Vagina (tissue), 2 donors: ENCODE measurements at regions not wholly inside any gene's neighbourhood (a gene's known extent, or its start where the extent isn't known, plus 50 kb on each side); places are given as distances from the start of the nearest gene placed in this dataset.

Source experiments
- CTCF ChIP-seq, 3 experiments: fragments of 450-650 bp in 2 of 3; fragments of 200-600 bp in 1 of 3; sonication (generic) in 1 of 3; IDR thresholded peaks; one replicate each; pipeline ENCODE4 v1.5.1; 2017 to 2019; ENCODE audit warnings: antibody characterized with exemption in 3 of 3, mild to moderate bottlenecking in 2 of 3, moderate library complexity in 2 of 3
- POLR2A ChIP-seq, 2 donors: fragments of 450-650 bp; IDR thresholded peaks; one replicate each; pipeline ENCODE4 v1.6.1; 2017; ENCODE audit warnings: antibody characterized with exemption in 2 of 2, mild to moderate bottlenecking in 2 of 2, moderate library complexity in 2 of 2
- POLR2AphosphoS5 ChIP-seq, 2 donors: sonication (generic); formaldehyde crosslinking; IDR thresholded peaks; one replicate each; pipeline ENCODE4 v1.9.0; 2017; ENCODE audit warnings: antibody characterized with exemption in 2 of 2, mild to moderate bottlenecking in 2 of 2, low read depth in 1 of 2; ENCODE audit not compliant: insufficient read depth in 1 of 2

GRCh38 chr4:56186808-56187523 is 200.3 kb downstream of the AASDH start:
- no peak for TF ChIP-seq CTCF (IDR thresholded peaks at IDR 0.05)
- no peak for TF ChIP-seq POLR2A (IDR thresholded peaks at IDR 0.05)
- TF ChIP-seq POLR2AphosphoS5 (IDR thresholded peaks at IDR 0.05; ENCODE audit: insufficient read depth in 1 of 2, low read depth in 1 of 2) = no peak
